ENCODE measurements at regions not wholly inside any gene's neighbourhood (a gene's known extent, or its start where the extent isn't known, plus 50 kb on each side); places are given as distances from the start of the nearest gene placed in this dataset.

DNA sequence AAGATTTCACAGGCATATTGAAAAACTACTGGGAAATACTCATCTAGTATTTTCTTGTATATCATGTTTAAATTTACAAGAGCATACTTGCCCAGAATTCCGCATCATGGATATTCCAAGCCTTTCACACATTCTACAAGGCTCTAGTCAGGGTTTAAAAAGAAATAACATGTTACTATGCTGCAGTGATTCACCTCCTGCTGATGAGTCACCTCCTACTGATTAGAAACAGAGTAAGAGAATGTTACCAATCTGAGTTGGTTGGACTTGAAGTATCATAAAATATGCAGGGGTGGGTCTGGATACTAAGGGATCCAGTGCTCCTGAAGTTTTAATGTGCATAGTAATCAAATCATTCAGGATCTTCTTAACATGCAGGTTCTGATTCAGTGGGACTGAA lies 192.0 kb upstream of the ANK2 start:
- no peak overlapping the region; a peak in 1 of 7 replicates for H3K27ac Mint-ChIP-seq
- H3K27ac ChIP-seq (ENCODE audit: insufficient read length, low read depth, low read length) = no peak overlapping the region

More for the DNA sequence above, 192.0 kb upstream of the ANK2 start:
- H4K8ac ChIP-seq (replicated peaks; ENCODE audit: insufficient read length, low read depth, low read length) = no peak overlapping the region
- TF ChIP-seq, protein P1, sequence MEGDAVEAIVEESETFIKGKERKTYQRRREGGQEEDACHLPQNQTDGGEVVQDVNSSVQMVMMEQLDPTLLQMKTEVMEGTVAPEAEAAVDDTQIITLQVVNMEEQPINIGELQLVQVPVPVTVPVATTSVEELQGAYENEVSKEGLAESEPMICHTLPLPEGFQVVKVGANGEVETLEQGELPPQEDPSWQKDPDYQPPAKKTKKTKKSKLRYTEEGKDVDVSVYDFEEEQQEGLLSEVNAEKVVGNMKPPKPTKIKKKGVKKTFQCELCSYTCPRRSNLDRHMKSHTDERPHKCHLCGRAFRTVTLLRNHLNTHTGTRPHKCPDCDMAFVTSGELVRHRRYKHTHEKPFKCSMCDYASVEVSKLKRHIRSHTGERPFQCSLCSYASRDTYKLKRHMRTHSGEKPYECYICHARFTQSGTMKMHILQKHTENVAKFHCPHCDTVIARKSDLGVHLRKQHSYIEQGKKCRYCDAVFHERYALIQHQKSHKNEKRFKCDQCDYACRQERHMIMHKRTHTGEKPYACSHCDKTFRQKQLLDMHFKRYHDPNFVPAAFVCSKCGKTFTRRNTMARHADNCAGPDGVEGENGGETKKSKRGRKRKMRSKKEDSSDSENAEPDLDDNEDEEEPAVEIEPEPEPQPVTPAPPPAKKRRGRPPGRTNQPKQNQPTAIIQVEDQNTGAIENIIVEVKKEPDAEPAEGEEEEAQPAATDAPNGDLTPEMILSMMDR (conservative IDR thresholded peaks at IDR 0.05) = no peak
- H3T11ph ChIP-seq (ENCODE audit: low read length) = no peak overlapping the region
- H4K20me1 ChIP-seq (ENCODE audit: control insufficient read depth, insufficient read depth, insufficient read length) = no peaks in the 10 kb centered on the region
- no peak overlapping the region for H3K4me2 ChIP-seq (ENCODE audit: insufficient read depth, insufficient read length, low read length)
- H2BK12ac ChIP-seq (ENCODE audit: insufficient read length, low read depth, low read length) = no peak overlapping the region
- H2AFZ ChIP-seq (ENCODE audit: low read length) = no peak overlapping the region
- no peak overlapping the region for H3K9ac ChIP-seq (ENCODE audit: extremely low read depth, insufficient read length, low read length)
- Mint-ChIP-seq H3K4me3 (no peak overlapping the region), H3K4me1 (peaks cover 59 to 62% of the 10 kb centered on the region in 2 experiments), H3K36me3 (ENCODE audit: insufficient read depth in 1 of 3, low read depth in 3 of 3) (peaks cover 0 to 1% (median 0%) of the 10 kb centered on the region in 3 experiments; a peak in 1 of 7 replicates), H3K27me3 (ENCODE audit: low read depth) (no peaks in the 10 kb centered on the region), H3K9me3 (no peaks in the 10 kb centered on the region)
- no peaks in the 10 kb centered on the region; the same call in 1 of the 2 replicates for H3K79me2 ChIP-seq (ENCODE audit: insufficient read depth, low read length)
- no peaks in the 10 kb centered on the region for H3K27me3 ChIP-seq (ENCODE audit: insufficient read depth, low read length)
- no peak overlapping the region for H4K91ac ChIP-seq (ENCODE audit: insufficient read length, low read depth, low read length)
- no peak overlapping the region for H3K23ac ChIP-seq (ENCODE audit: insufficient read length, low read depth, low read length)
- peaks cover 8% of the 10 kb centered on the region for H3K4me1 ChIP-seq (ENCODE audit: insufficient read depth, low read length)
- H3K14ac ChIP-seq (ENCODE audit: insufficient read depth, low read length) = no peak overlapping the region
- no peak overlapping the region for H2BK20ac ChIP-seq (ENCODE audit: low read depth, low read length, poor library complexity, severe bottlenecking)
- no CpG with 5 or more reads among the region's 1 CpG for WGBS (ENCODE audit: extremely low coverage, insufficient read length, low lambda C conversion rate)
- no peak overlapping the region for H2AK5ac ChIP-seq (ENCODE audit: insufficient read length, low read length)
- no peak for DNase-seq
- H3K56ac ChIP-seq (ENCODE audit: insufficient read length, low read depth, low read length) = no peak overlapping the region
- no peaks in the 10 kb centered on the region for H3K9me3 ChIP-seq (ENCODE audit: control insufficient read depth, low read depth, low read length)
- H4K5ac ChIP-seq (ENCODE audit: insufficient read length, low read depth, low read length) = no peak overlapping the region
- no peak overlapping the region for H2BK15ac ChIP-seq (ENCODE audit: low read depth, low read length)
- H3K18ac ChIP-seq (ENCODE audit: insufficient read length, low read depth, low read length) = no peak overlapping the region
- H3K4ac ChIP-seq (ENCODE audit: low read depth, low read length) = no peak overlapping the region
- no peaks in the 10 kb centered on the region for H3K79me1 ChIP-seq (ENCODE audit: insufficient read depth, low read depth, low read length, poor library complexity, severe bottlenecking)
- no peak overlapping the region for H2BK5ac ChIP-seq (ENCODE audit: insufficient read length, low read length)
- H3K23me2 ChIP-seq (ENCODE audit: insufficient read length, low read depth, low read length, poor library complexity, severe bottlenecking) = no peaks in the 10 kb centered on the region
- no peak overlapping the region for H2BK120ac ChIP-seq (ENCODE audit: low read depth, low read length, poor library complexity, severe bottlenecking)

Data from H9 (cell line).